ENCODE measurements at regions not wholly inside any gene's neighbourhood (a gene's known extent, or its start where the extent isn't known, plus 50 kb on each side); places are given as distances from the start of the nearest gene placed in this dataset.

DNA sequence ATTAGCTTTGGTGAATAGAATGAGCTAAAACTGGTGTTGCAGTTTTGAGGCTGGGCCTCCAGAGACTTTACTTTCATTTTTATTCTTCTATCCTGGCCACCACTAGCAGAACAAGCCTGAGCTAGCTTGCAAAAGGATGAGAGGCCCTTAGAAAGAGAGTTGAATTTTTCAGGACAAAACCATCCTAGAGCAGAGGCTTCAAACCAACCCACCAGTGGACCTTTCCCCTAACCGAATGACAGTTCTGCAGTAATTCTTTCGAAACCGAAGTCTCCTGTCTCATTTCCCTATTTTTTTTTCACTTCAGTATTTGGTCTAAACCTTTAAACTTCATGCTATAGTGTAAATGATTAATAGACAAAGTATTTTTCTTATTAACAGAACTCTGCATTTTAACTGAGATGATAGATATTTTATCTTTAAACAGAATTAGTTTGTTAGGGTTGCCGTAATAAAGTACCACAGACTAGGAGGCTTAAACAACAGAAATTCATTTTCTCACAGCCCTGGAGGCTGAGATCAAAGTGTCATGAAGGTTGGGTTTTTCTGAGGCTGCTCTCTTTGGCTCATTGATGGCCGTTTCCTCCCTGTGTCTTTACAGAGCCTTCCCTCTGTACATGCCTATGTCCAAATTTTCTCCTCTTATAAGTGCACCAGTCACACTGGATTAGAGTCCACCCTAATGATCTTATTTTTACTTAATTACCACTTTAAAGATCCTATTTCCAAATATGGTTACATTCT is 80.6 kb upstream of the PAK5 start:
- TF ChIP-seq, protein P1, sequence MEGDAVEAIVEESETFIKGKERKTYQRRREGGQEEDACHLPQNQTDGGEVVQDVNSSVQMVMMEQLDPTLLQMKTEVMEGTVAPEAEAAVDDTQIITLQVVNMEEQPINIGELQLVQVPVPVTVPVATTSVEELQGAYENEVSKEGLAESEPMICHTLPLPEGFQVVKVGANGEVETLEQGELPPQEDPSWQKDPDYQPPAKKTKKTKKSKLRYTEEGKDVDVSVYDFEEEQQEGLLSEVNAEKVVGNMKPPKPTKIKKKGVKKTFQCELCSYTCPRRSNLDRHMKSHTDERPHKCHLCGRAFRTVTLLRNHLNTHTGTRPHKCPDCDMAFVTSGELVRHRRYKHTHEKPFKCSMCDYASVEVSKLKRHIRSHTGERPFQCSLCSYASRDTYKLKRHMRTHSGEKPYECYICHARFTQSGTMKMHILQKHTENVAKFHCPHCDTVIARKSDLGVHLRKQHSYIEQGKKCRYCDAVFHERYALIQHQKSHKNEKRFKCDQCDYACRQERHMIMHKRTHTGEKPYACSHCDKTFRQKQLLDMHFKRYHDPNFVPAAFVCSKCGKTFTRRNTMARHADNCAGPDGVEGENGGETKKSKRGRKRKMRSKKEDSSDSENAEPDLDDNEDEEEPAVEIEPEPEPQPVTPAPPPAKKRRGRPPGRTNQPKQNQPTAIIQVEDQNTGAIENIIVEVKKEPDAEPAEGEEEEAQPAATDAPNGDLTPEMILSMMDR (IDR thresholded peaks at IDR 0.05), result no peak
- TF ChIP-seq, protein P2, sequence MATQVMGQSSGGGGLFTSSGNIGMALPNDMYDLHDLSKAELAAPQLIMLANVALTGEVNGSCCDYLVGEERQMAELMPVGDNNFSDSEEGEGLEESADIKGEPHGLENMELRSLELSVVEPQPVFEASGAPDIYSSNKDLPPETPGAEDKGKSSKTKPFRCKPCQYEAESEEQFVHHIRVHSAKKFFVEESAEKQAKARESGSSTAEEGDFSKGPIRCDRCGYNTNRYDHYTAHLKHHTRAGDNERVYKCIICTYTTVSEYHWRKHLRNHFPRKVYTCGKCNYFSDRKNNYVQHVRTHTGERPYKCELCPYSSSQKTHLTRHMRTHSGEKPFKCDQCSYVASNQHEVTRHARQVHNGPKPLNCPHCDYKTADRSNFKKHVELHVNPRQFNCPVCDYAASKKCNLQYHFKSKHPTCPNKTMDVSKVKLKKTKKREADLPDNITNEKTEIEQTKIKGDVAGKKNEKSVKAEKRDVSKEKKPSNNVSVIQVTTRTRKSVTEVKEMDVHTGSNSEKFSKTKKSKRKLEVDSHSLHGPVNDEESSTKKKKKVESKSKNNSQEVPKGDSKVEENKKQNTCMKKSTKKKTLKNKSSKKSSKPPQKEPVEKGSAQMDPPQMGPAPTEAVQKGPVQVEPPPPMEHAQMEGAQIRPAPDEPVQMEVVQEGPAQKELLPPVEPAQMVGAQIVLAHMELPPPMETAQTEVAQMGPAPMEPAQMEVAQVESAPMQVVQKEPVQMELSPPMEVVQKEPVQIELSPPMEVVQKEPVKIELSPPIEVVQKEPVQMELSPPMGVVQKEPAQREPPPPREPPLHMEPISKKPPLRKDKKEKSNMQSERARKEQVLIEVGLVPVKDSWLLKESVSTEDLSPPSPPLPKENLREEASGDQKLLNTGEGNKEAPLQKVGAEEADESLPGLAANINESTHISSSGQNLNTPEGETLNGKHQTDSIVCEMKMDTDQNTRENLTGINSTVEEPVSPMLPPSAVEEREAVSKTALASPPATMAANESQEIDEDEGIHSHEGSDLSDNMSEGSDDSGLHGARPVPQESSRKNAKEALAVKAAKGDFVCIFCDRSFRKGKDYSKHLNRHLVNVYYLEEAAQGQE (IDR thresholded peaks at IDR 0.05; ENCODE audit: insufficient read depth in 1 of 2, low read depth in 2 of 2, low read length in 1 of 2), result no peak
